GM23248 (cell line): ENCODE measurements at regions not wholly inside any gene's neighbourhood (a gene's known extent, or its start where the extent isn't known, plus 50 kb on each side); places are given as distances from the start of the nearest gene placed in this dataset.

Source experiments
- DNase-seq: peaks from one replicate; pipeline ENCODE4 v3.0.0-alpha.2; 2015
- H2AFZ ChIP-seq: fragments of 200-600 bp; sonication (generic); 2 replicates; pipeline ENCODE4 v1.6.1; 2016; ENCODE audit warnings: antibody characterized with exemption
- H3F3A ChIP-seq: fragments of 200-600 bp; sonication (generic); 2 replicates; pipeline ENCODE4 v1.6.1; 2016; ENCODE audit warnings: mild to moderate bottlenecking, antibody characterized with exemption, mixed run types; ENCODE audit not compliant: insufficient read depth
- H3K27ac ChIP-seq: fragments of 200-600 bp; sonication (generic); 2 replicates; pipeline ENCODE4 v1.5.1; 2016; ENCODE audit warnings: mild to moderate bottlenecking
- H3K27me3 ChIP-seq: fragments of 200-600 bp; sonication (generic); replicated peaks from 2 replicates; pipeline ENCODE4 v1.6.1; 2016; ENCODE audit warnings: mild to moderate bottlenecking; ENCODE audit not compliant: insufficient read depth
- H3K36me3 ChIP-seq: fragments of 200-600 bp; sonication (generic); 2 replicates; pipeline ENCODE4 v1.6.1; 2016; ENCODE audit warnings: low read depth, mild to moderate bottlenecking
- H3K4me1 ChIP-seq: fragments of 200-600 bp; sonication (generic); 2 replicates; pipeline ENCODE4 v1.6.1; 2016; ENCODE audit warnings: mild to moderate bottlenecking; ENCODE audit not compliant: insufficient read depth
- H3K4me2 ChIP-seq: fragments of 200-600 bp; sonication (generic); one replicate; pipeline ENCODE4 v1.6.1; 2016; ENCODE audit warnings: mild to moderate bottlenecking; ENCODE audit not compliant: unreplicated experiment
- H3K4me3 ChIP-seq: fragments of 200-600 bp; sonication (generic); 2 replicates; pipeline ENCODE4 v1.5.1; 2016; ENCODE audit warnings: mild to moderate bottlenecking
- H3K79me2 ChIP-seq: fragments of 200-600 bp; sonication (generic); 2 replicates; pipeline ENCODE4 v1.6.1; 2016; ENCODE audit warnings: mild to moderate bottlenecking; ENCODE audit not compliant: insufficient read depth
- H3K9ac ChIP-seq: fragments of 200-600 bp; sonication (generic); 2 replicates; pipeline ENCODE4 v1.6.1; 2016; ENCODE audit warnings: mild to moderate bottlenecking
- H3K9me2 ChIP-seq: fragments of 200-600 bp; sonication (generic); 2 replicates; pipeline ENCODE4 v1.6.1; 2016; ENCODE audit warnings: mixed run types, mild to moderate bottlenecking, moderate library complexity; ENCODE audit not compliant: insufficient read depth
- H3K9me3 ChIP-seq: fragments of 200-600 bp; sonication (generic); one replicate; pipeline ENCODE4 v1.6.1; 2017; ENCODE audit warnings: low read depth
- H4K20me1 ChIP-seq: fragments of 200-600 bp; sonication (generic); 2 replicates; pipeline ENCODE4 v1.6.0; 2016; ENCODE audit not compliant: insufficient read depth
- EZH2 ChIP-seq: fragments of 200-600 bp; sonication (generic); IDR thresholded peaks from 2 replicates; pipeline ENCODE4 v1.6.1; 2018; ENCODE audit warnings: antibody characterized with exemption, mild to moderate bottlenecking; ENCODE audit not compliant: insufficient read depth, poor library complexity, severe bottlenecking
- EZH2phosphoT487 ChIP-seq: fragments of 200-600 bp; sonication (generic); IDR thresholded peaks from 2 replicates; pipeline ENCODE4 v1.6.1; 2018; ENCODE audit warnings: antibody characterized with exemption, moderate library complexity, mild to moderate bottlenecking, low read depth; ENCODE audit not compliant: insufficient read depth
- WGBS, 2 experiments: methylation state at CpG; one replicate each; pipeline ENCODE4 v1.1.6; 2015 to 2017; ENCODE audit warnings: low lambda C conversion rate in 2 of 2, low coverage in 1 of 2; ENCODE audit errors: missing lambda C conversion rate in 2 of 2; 5-methylcytosine and 5-hydroxymethylcytosine counted together
- in situ Hi-C: fragments of 300-500 bp; cut with MboI; formaldehyde crosslinking; loops from 2 replicates; pipeline ENCODE4 v1.15.0; 2020

DNA sequence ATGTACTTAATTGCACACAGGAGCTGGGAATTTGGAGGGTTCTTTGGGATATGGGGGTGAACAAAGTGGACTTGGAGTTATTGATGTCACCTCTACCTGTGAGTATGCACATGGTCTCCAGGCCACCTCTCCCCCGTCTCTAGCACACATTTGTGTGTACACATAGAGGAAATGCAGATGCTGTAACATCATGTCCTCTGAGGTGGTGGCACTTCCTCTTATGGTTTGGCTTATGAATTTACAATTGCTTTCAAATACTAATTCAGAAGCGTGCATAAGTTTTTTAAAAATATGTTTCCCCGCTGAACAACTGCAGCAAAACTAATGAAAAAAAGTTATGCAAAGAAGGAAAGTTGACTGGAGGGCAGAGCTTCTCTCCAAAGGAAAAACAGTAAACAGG is 152.0 kb upstream of the TENM4 start:
- Histone ChIP-seq H3K79me2 (no peaks in the 10 kb centered on the region), H3K9me3 (no peaks in the 10 kb centered on the region), H2AFZ (no peak overlapping the region), H3F3A (no peaks in the 10 kb centered on the region), H4K20me1 (no peaks in the 10 kb centered on the region), H3K9ac (no peak overlapping the region), H3K27me3 (no peaks in the 10 kb centered on the region), H3K4me2 (no peak overlapping the region), H3K9me2 (no peaks in the 10 kb centered on the region), H3K27ac (no peak overlapping the region), H3K36me3 (no peaks in the 10 kb centered on the region), H3K4me3 (no peak overlapping the region), H3K4me1 (no peaks in the 10 kb centered on the region)
- 13 to 22% methylated on average over 3 of the region's 3 CpGs for WGBS, 2 experiments
- TF ChIP-seq EZH2phosphoT487 (no peak), EZH2 (no peak)
- DNase-seq: no peak
- in situ Hi-C loops: no loop called here

GRCh38 chr11:79592406-79592805 is 151.6 kb upstream of the TENM4 start:
- 0 to 3% methylated on average over 4 of the region's 4 CpGs for WGBS, 2 experiments
- no peak overlapping the region for H3K4me3 ChIP-seq
- no peak overlapping the region for H3K27ac ChIP-seq
- no peaks in the 10 kb centered on the region for H3K9me2 ChIP-seq
- H3K4me2 ChIP-seq: no peak overlapping the region
- H3K9me3 ChIP-seq: no peaks in the 10 kb centered on the region
- H3F3A ChIP-seq: no peaks in the 10 kb centered on the region
- H3K36me3 ChIP-seq: no peaks in the 10 kb centered on the region
- no peaks in the 10 kb centered on the region for H3K27me3 ChIP-seq
- no peak overlapping the region for H3K9ac ChIP-seq
- H3K79me2 ChIP-seq: no peaks in the 10 kb centered on the region
- H4K20me1 ChIP-seq: no peaks in the 10 kb centered on the region
- in situ Hi-C loops: no loop called here
- DNase-seq: no peak
- TF ChIP-seq EZH2phosphoT487 (no peak), EZH2 (no peak)
- H3K4me1 ChIP-seq: no peaks in the 10 kb centered on the region
- H2AFZ ChIP-seq: no peak overlapping the region

- WGBS, 2 experiments: 10 to 16% methylated on average over 4 of the region's 4 CpGs
- Histone ChIP-seq H3K27ac (no peak overlapping the region), H3K4me2 (no peak overlapping the region), H3K36me3 (no peaks in the 10 kb centered on the region), H3K9me3 (no peaks in the 10 kb centered on the region), H3K79me2 (no peaks in the 10 kb centered on the region), H2AFZ (no peak overlapping the region), H3K9me2 (no peaks in the 10 kb centered on the region), H3K4me1 (no peaks in the 10 kb centered on the region), H3K9ac (no peak overlapping the region), H3K27me3 (no peaks in the 10 kb centered on the region), H3F3A (no peaks in the 10 kb centered on the region), H4K20me1 (no peaks in the 10 kb centered on the region), H3K4me3 (no peak overlapping the region)
- TF ChIP-seq EZH2 (no peak), EZH2phosphoT487 (no peak)
- in situ Hi-C loops: no loop called here
- DNase-seq: no peak
Observed at GRCh38 chr11:79582434-79582833, 141.6 kb upstream of the TENM4 start.

GRCh38 chr11:79579063-79579462 is 138.2 kb upstream of the TENM4 start:
- no peaks in the 10 kb centered on the region for H3K9me3 ChIP-seq
- H3K27ac ChIP-seq: no peak overlapping the region
- H3K79me2 ChIP-seq: no peaks in the 10 kb centered on the region
- TF ChIP-seq EZH2: no peak
- TF ChIP-seq EZH2phosphoT487: no peak
- no peaks in the 10 kb centered on the region for H3F3A ChIP-seq
- H3K36me3 ChIP-seq: no peaks in the 10 kb centered on the region
- in situ Hi-C loops: no loop called here
- H2AFZ ChIP-seq: no peak overlapping the region
- H3K4me2 ChIP-seq: no peak overlapping the region
- no peak overlapping the region for H3K9ac ChIP-seq
- H4K20me1 ChIP-seq: no peaks in the 10 kb centered on the region
- H3K4me3 ChIP-seq: no peak overlapping the region
- DNase-seq: no peak
- no peaks in the 10 kb centered on the region for H3K27me3 ChIP-seq
- no peaks in the 10 kb centered on the region for H3K9me2 ChIP-seq
- no peaks in the 10 kb centered on the region for H3K4me1 ChIP-seq
- 2 to 6% methylated on average over 2 of the region's 2 CpGs for WGBS, 2 experiments

- TF ChIP-seq EZH2 (no peak), EZH2phosphoT487 (no peak)
- H3K9me2 ChIP-seq: no peaks in the 10 kb centered on the region
- H3K27me3 ChIP-seq: no peaks in the 10 kb centered on the region
- H3K4me1 ChIP-seq: no peaks in the 10 kb centered on the region
- no peaks in the 10 kb centered on the region for H3K9me3 ChIP-seq
- DNase-seq: no peak
- in situ Hi-C loops: no loop called here
- H2AFZ ChIP-seq: no peak overlapping the region
- H3F3A ChIP-seq: no peaks in the 10 kb centered on the region
- H3K36me3 ChIP-seq: no peaks in the 10 kb centered on the region
- H3K9ac ChIP-seq: no peak overlapping the region
- H4K20me1 ChIP-seq: no peaks in the 10 kb centered on the region
- H3K4me3 ChIP-seq: no peak overlapping the region
- WGBS, 2 experiments: 1 to 10% methylated on average over 5 of the region's 5 CpGs
- H3K27ac ChIP-seq: no peak overlapping the region
- no peak overlapping the region for H3K4me2 ChIP-seq
- no peaks in the 10 kb centered on the region for H3K79me2 ChIP-seq
Observed at GRCh38 chr11:79578116-79578515, 137.3 kb upstream of the TENM4 start.
